MV-4-11 (cell line): ENCODE measurements at regions not wholly inside any gene's neighbourhood (a gene's known extent, or its start where the extent isn't known, plus 50 kb on each side); places are given as distances from the start of the nearest gene placed in this dataset.
"Not testable (repeated sequence)": the region's sequence is repeated elsewhere in the genome, so short reads cannot be mapped to it uniquely, and the experiment has no call there.

Experiments
- DNase-seq: peaks from one replicate; lab custom pipeline; 2025; lab: John Stamatoyannopoulos, UW

GRCh38 chr11:96508861-96509260, 119.0 kb downstream of the JRKL start:
- no peak for DNase-seq

- DNase-seq, result no peak
Observed at GRCh38 chr11:96520939-96521338, 131.1 kb downstream of the JRKL start.

- DNase-seq, result no peak
Observed at GRCh38 chr11:96523656-96524055, 133.8 kb downstream of the JRKL start.

- DNase-seq, result no peak
Observed at GRCh38 chr11:96524475-96524874, 134.7 kb downstream of the JRKL start.

GRCh38 chr11:96530473-96530872, 140.7 kb downstream of the JRKL start:
- DNase-seq, result no peak

- DNase-seq, result no peak
Observed at GRCh38 chr11:96538104-96538503, 148.3 kb downstream of the JRKL start.

- no peak for DNase-seq
Observed at GRCh38 chr11:96538622-96539021, 148.8 kb downstream of the JRKL start.

GRCh38 chr11:96540875-96541274, 151.1 kb downstream of the JRKL start:
- DNase-seq, result no peak

- no peak for DNase-seq
Observed at GRCh38 chr11:96543177-96543576, 153.4 kb downstream of the JRKL start.

- not testable (repeated sequence) for DNase-seq
Observed at GRCh38 chr11:96545192-96545591, 155.4 kb downstream of the JRKL start.

GRCh38 chr11:96551136-96551535, 161.3 kb downstream of the JRKL start:
- DNase-seq, result no peak

GRCh38 chr11:96554236-96554820, 164.5 kb downstream of the JRKL start:
- no peak for DNase-seq

- not testable (repeated sequence) for DNase-seq
Observed at GRCh38 chr11:96555826-96556225, 166.0 kb downstream of the JRKL start.

- DNase-seq, result not testable (repeated sequence)
Observed at GRCh38 chr11:96560727-96561126, 170.9 kb downstream of the JRKL start.

- no peak for DNase-seq
Observed at GRCh38 chr11:96567176-96567575, 177.4 kb downstream of the JRKL start.

- no peak for DNase-seq
Observed at GRCh38 chr11:96567667-96568066, 177.9 kb downstream of the JRKL start.

GRCh38 chr11:96576383-96576782, 186.6 kb downstream of the JRKL start:
- no peak for DNase-seq

GRCh38 chr11:96578379-96578778, 188.6 kb downstream of the JRKL start:
- DNase-seq, result no peak

GRCh38 chr11:96579656-96580055, 189.8 kb downstream of the JRKL start:
- no peak for DNase-seq

- DNase-seq, result no peak
Observed at GRCh38 chr11:96580476-96581040, 190.7 kb downstream of the JRKL start.

- not testable (repeated sequence) for DNase-seq
Observed at GRCh38 chr11:96585944-96586880, 196.4 kb downstream of the JRKL start.

GRCh38 chr11:96588793-96589192, 199.0 kb downstream of the JRKL start:
- not testable (repeated sequence) for DNase-seq

- DNase-seq, result no peak
Observed at GRCh38 chr11:96595011-96595410, 205.2 kb downstream of the JRKL start.
